ENCODE measurements at regions not wholly inside any gene's neighbourhood (a gene's known extent, or its start where the extent isn't known, plus 50 kb on each side); places are given as distances from the start of the nearest gene placed in this dataset.
"Not testable (repeated sequence)": the region's sequence is repeated elsewhere in the genome, so short reads cannot be mapped to it uniquely, and the experiment has no call there.

GRCh38 chr15:39025881-39026280 lies 461.3 kb upstream of the RASGRP1 start:
- TF ChIP-seq, protein P1, sequence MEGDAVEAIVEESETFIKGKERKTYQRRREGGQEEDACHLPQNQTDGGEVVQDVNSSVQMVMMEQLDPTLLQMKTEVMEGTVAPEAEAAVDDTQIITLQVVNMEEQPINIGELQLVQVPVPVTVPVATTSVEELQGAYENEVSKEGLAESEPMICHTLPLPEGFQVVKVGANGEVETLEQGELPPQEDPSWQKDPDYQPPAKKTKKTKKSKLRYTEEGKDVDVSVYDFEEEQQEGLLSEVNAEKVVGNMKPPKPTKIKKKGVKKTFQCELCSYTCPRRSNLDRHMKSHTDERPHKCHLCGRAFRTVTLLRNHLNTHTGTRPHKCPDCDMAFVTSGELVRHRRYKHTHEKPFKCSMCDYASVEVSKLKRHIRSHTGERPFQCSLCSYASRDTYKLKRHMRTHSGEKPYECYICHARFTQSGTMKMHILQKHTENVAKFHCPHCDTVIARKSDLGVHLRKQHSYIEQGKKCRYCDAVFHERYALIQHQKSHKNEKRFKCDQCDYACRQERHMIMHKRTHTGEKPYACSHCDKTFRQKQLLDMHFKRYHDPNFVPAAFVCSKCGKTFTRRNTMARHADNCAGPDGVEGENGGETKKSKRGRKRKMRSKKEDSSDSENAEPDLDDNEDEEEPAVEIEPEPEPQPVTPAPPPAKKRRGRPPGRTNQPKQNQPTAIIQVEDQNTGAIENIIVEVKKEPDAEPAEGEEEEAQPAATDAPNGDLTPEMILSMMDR (IDR thresholded peaks at IDR 0.05; ENCODE audit: borderline replicate concordance, insufficient read depth, low read depth, low read length), result no peak
- H3K4me3 ChIP-seq (ENCODE audit: low read depth, low read length), result no peak overlapping the region

GRCh38 chr15:39028069-39028468 lies 463.5 kb upstream of the RASGRP1 start:
- no peak overlapping the region for H3K4me3 ChIP-seq (ENCODE audit: low read depth, low read length)
- TF ChIP-seq, protein P1 (IDR thresholded peaks at IDR 0.05; ENCODE audit: borderline replicate concordance, insufficient read depth, low read depth, low read length), result no peak

DNA sequence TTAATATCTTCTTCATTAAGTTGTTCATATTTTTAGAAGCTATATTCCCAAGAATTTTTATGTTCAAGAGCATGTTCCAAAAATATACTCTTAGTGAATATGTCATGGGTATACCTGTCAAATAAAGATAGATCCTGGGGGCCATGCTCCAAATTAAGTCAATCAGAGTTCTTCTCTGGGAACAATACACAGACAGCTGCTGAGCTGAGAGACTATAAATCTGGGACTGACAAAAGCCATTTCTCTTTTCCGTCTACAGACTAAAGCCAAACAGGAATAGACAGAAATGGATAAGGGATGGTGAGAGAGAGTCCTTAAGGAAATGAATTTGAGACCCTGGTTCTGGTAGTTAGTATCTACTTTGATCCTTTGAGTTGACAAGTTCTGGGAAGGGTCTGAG lies 465.1 kb upstream of the RASGRP1 start:
- no peak overlapping the region for H3K4me3 ChIP-seq (ENCODE audit: low read depth, low read length)

DNA sequence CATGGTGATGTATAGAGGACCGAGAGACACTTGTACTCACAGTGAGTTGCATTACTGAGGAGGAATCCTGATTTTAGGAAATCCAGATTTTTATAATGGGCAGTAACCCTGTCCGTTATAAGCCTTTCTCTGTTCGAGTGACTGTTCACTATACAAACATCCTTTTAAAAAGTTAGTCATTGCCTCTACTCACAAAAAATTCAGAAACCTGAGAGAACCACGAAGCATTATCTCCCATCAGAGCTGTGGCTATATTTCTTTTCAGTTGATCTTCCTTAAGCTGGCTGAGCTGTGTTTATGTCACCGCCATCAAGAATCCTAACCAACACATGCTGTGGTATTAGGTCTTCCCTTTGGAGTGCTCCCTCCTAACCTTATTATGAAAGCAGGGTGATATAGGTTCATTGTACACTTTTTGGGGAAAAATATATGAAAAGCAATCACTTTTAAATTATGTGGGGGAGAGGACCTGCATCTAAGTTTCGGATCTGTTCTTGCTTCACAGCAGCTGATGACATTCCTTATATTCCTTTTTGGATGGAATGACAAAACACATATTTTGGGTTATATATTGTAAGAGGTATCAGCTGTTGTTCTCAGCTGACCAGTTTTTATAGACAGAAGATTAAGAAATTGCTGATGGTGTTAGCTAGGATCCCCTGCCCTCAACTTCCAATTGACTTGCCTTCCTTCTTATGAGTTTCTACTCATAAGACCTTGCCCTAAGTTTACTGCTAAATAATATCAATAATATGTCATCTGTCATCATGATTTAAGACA lies 465.9 kb upstream of the RASGRP1 start:
- H3K4me3 ChIP-seq (ENCODE audit: low read depth, low read length), result no peak overlapping the region
- TF ChIP-seq, protein P1 (IDR thresholded peaks at IDR 0.05; ENCODE audit: borderline replicate concordance, insufficient read depth, low read depth, low read length), result no peak

More for the DNA sequence above, 465.1 kb upstream of the RASGRP1 start:
- TF ChIP-seq, protein P1 (IDR thresholded peaks at IDR 0.05; ENCODE audit: borderline replicate concordance, insufficient read depth, low read depth, low read length), result no peak

DNA sequence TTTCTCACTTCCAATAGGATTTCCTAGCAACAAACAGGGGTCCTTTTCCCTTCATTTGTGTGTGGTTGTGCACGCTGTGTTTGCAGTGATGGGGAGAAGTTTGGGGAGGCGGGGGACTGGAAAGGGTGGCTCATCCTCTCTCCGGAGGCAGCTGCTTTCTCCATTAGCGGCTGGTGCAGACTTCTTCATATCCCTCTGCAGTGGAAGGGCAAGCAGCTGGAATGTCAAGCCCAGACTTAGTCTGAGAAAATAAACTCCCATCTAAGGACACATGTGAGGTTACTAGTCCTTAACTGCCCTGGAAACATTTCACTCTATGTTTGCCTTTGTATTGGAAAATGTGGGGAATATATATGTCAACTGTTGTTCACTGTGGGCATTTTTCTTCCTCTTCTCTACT lies 467.0 kb upstream of the RASGRP1 start:
- TF ChIP-seq, protein P1 (IDR thresholded peaks at IDR 0.05; ENCODE audit: borderline replicate concordance, insufficient read depth, low read depth, low read length), result no peak
- H3K4me3 ChIP-seq (ENCODE audit: low read depth, low read length), result no peak overlapping the region

DNA sequence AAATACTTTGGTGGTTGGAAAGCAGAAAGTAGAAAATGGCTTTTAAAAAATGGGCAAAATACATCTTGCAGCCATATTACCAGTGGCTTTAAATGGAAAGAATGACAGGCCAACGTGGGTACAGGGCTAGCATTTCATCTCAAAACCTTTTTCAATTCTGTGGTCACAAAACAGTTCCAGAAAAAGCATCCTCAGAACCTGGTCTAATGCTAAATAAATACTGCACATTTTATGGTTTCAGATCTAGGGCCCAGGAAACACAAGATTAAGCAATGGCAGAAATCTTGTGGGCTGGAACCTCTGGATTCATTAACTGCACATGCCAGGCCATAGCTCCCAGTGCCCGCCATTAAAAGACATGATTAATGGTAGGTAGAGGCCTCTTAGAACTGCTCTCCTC lies 470.2 kb upstream of the RASGRP1 start:
- TF ChIP-seq, protein P1 (IDR thresholded peaks at IDR 0.05; ENCODE audit: borderline replicate concordance, insufficient read depth, low read depth, low read length), result no peak
- H3K4me3 ChIP-seq (ENCODE audit: low read depth, low read length), result no peak overlapping the region

DNA sequence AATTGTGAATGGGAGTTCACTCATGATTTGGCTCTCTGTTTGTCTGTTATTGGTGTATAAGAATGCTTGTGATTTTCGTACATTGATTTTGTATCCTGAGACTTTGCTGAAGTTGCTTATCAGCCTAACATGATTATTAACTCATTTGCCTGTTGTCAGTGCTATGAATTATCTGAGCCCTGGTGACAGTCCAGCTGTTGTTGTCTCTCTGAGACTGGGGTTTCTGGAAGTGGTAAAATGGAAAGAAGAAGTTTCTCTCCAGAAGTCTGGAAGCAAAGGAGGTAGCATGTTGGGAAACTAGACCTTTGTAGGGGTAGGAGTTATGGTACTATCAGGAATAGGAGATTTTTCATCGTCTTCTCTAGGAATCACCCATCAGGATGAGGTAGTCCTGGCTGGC lies 473.0 kb upstream of the RASGRP1 start:
- H3K4me3 ChIP-seq (ENCODE audit: low read depth, low read length), result not testable (repeated sequence)

Data from GM12875 (cell line).